ENCODE measurements at regions not wholly inside any gene's neighbourhood (a gene's known extent, or its start where the extent isn't known, plus 50 kb on each side); places are given as distances from the start of the nearest gene placed in this dataset.
A peak's percentile ranks its signal among the peaks of the same experiment; 100 is the strongest.

DNA sequence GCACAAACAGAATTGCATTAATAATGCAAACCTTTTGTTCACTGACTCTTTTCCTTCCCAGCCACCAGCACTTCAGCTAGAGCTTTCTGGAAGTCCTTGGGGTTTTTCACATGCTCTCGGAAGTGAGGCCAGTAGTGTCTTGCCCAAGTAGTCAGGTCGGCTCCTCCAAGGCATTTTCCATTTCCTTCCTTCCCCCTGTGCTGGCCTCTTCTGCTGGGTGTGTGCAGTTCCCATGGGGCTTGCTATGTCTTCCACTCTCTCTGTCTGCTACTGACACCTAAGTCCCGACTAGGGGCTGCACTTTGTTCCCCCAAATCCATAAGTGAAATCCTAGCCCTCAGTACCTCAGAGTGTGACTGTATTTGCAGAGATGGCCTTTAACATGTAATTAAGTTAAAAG, 175.6 kb upstream of the BMPER start:
- Mint-ChIP-seq H3K36me3 (ENCODE audit: low read depth) (peaks cover 4% of the 10 kb centered on the region), H3K4me1 (peaks cover 81% of the 10 kb centered on the region), H3K4me3 (no peak overlapping the region), H3K27me3 (ENCODE audit: low read depth) (peaks cover 9% of the 10 kb centered on the region), H3K27ac (peak overlapping the region; percentile 53 to 71 (median 68)), H3K9me3 (no peaks in the 10 kb centered on the region)
- TF ChIP-seq, protein P1, sequence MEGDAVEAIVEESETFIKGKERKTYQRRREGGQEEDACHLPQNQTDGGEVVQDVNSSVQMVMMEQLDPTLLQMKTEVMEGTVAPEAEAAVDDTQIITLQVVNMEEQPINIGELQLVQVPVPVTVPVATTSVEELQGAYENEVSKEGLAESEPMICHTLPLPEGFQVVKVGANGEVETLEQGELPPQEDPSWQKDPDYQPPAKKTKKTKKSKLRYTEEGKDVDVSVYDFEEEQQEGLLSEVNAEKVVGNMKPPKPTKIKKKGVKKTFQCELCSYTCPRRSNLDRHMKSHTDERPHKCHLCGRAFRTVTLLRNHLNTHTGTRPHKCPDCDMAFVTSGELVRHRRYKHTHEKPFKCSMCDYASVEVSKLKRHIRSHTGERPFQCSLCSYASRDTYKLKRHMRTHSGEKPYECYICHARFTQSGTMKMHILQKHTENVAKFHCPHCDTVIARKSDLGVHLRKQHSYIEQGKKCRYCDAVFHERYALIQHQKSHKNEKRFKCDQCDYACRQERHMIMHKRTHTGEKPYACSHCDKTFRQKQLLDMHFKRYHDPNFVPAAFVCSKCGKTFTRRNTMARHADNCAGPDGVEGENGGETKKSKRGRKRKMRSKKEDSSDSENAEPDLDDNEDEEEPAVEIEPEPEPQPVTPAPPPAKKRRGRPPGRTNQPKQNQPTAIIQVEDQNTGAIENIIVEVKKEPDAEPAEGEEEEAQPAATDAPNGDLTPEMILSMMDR (IDR thresholded peaks at IDR 0.05; ENCODE audit: unreplicated experiment in 3 of 3): no peak

DNA sequence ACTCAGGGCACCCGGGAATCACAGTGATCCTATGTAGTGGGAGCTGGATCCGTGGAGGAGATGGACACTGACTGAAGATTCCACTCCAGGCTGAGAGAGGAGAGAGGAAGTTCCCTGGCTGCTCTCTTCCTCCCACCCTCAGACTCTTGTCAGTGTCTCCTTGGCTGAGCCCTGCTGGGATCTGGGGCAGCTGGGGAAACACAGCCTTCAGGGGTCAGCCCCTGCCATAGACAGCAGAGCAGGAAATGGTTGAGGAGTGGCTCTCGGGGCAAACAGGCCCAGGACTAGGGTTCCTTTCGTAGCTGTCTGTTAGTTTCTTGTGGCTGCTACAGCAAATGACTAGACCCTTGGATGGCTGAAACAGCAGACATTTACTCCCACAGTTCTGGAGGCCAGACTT, 174.4 kb upstream of the BMPER start:
- peaks cover 9% of the 10 kb centered on the region for H3K27me3 Mint-ChIP-seq (ENCODE audit: low read depth)
- peaks cover 4% of the 10 kb centered on the region for H3K36me3 Mint-ChIP-seq (ENCODE audit: low read depth)
- TF ChIP-seq, protein P1 (IDR thresholded peaks at IDR 0.05; ENCODE audit: unreplicated experiment in 3 of 3): no peak
- H3K9me3 Mint-ChIP-seq: no peaks in the 10 kb centered on the region
- H3K4me3 Mint-ChIP-seq: no peak overlapping the region
- H3K4me1 Mint-ChIP-seq: peaks cover 82% of the 10 kb centered on the region
- H3K27ac Mint-ChIP-seq: peak overlapping the region; percentile 53 to 80 (median 71)

DNA sequence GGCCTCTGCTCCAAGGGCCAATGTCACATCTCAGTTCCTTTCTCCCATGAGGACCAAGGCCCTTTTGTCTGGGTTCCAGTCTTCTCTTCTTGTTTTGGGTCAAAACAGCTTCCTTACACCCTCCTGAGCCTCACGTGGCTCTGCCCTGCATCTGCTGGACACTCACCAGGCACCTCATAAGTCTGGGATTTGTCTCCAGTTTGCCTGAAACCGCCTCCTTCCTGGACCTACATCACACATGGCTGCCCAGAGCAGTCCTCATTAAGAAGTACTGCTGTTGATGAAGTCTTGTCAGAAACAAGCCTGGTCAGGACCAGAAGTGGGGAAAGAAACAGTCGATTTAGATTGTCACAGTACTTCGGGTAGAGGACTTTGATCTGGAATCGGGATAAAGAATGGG, 173.4 kb upstream of the BMPER start:
- TF ChIP-seq, protein P1 (IDR thresholded peaks at IDR 0.05; ENCODE audit: unreplicated experiment in 3 of 3): no peak
- H3K36me3 Mint-ChIP-seq (ENCODE audit: low read depth): peaks cover 4% of the 10 kb centered on the region
- H3K27ac Mint-ChIP-seq: peak overlapping the region; percentile 53 to 80 (median 71)
- peak overlapping the region in 1 of 3 experiments; percentile 2 for H3K4me3 Mint-ChIP-seq
- no peaks in the 10 kb centered on the region for H3K9me3 Mint-ChIP-seq
- peaks cover 77% of the 10 kb centered on the region for H3K4me1 Mint-ChIP-seq
- H3K27me3 Mint-ChIP-seq (ENCODE audit: low read depth): peaks cover 8% of the 10 kb centered on the region

DNA sequence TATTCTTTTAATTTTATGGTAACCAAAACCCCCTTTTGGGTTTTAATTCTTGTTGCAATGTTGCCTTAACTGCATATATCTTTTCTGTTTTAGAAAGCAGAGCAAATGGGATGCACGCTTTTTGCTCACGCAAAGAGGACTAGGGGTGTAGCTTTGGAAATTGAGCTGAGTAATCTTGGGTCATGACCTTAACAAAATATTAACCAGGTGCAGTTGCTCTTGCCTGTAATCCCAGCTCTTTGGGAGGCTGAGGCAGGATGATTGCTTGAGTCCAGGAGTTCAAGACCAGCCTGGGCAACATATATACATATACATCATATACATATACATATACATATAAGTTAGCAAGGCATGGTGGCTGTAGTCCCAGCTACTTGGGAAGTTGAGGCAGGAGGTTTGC, 172.9 kb upstream of the BMPER start:
- H3K36me3 Mint-ChIP-seq (ENCODE audit: low read depth): peaks cover 4% of the 10 kb centered on the region
- peak overlapping the region in 2 of 3 experiments; percentile 17 to 53 for H3K27ac Mint-ChIP-seq
- H3K4me1 Mint-ChIP-seq: peaks cover 71% of the 10 kb centered on the region

DNA sequence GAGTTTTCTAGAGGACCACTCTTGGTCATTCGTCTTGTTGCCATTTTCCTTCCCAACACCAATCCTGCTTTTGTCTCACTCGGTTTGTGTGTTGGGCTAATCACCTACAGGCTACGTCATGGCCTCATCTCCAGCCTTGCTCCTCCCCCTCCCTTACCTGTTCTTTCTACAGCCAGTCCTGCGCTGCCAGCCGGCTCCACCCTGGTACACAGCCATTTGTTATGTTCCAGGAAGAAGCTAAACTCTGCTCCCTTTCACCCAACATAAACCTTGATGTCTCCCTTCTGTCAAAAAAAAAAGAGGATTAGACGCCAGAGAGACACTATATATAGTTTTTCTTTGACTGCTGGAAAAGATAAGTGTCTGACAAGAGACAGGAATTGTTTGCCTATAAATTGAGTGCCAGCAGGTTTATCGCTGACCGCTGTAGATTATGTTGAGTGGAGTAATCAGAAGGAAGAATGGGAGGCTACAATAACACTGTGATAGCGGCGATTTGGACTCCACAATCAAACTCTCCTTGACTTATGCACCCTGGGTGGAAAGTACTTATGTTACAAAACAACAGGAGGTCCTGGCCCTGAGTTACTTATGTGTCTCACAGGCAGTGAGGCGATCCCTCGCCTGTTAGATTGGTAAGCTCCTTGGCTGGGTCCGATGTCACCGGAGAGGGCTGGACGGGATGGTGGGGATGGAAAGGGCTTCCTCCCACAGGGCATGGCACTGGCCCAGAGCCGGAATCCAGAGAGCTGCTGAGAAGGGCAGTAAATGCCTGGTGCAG, 171.3 kb upstream of the BMPER start:
- peaks cover 5% of the 10 kb centered on the region for H3K27me3 Mint-ChIP-seq (ENCODE audit: low read depth)
- H3K27ac Mint-ChIP-seq: peak overlapping the region; percentile 70 to 82 (median 74)
- peaks cover 4% of the 10 kb centered on the region for H3K36me3 Mint-ChIP-seq (ENCODE audit: low read depth)
- peak overlapping the region in 2 of 3 experiments; percentile 18 to 47 for H3K4me3 Mint-ChIP-seq
- TF ChIP-seq, protein P1 (IDR thresholded peaks at IDR 0.05; ENCODE audit: unreplicated experiment in 3 of 3): no peak
- H3K9me3 Mint-ChIP-seq: no peaks in the 10 kb centered on the region
- peaks cover 58% of the 10 kb centered on the region for H3K4me1 Mint-ChIP-seq

More for the DNA sequence above, 172.9 kb upstream of the BMPER start:
- TF ChIP-seq, protein P1 (IDR thresholded peaks at IDR 0.05; ENCODE audit: unreplicated experiment in 3 of 3): no peak
- no peak overlapping the region for H3K4me3 Mint-ChIP-seq
- H3K9me3 Mint-ChIP-seq: no peaks in the 10 kb centered on the region
- peaks cover 5% of the 10 kb centered on the region for H3K27me3 Mint-ChIP-seq (ENCODE audit: low read depth)

DNA sequence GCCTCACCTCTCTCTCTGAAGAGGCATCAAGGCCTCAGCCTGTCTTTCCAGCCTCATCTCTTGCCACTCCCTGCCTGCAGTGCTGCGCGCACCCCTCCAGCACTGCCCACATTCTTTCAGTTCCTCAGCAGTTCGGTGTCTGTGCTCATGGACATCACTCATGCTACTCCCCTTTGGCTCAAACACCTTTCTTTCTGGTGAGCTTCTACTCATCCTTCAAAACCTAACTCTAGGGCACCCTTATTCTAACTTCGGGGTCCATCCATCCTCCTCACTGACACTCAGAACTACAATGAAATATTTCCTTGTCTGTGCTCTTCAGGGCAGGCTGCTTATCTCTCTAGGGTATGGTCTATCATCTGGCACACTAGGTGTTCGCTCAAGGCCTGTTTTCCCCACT, 169.9 kb upstream of the BMPER start:
- TF ChIP-seq, protein P1 (IDR thresholded peaks at IDR 0.05; ENCODE audit: unreplicated experiment in 3 of 3): no peak
- peaks cover 46% of the 10 kb centered on the region for H3K4me1 Mint-ChIP-seq

More for the DNA sequence above, 169.9 kb upstream of the BMPER start:
- peak overlapping the region; percentile 65 to 74 (median 70) for H3K27ac Mint-ChIP-seq
- no peaks in the 10 kb centered on the region for H3K9me3 Mint-ChIP-seq
- peaks cover 11% of the 10 kb centered on the region for H3K27me3 Mint-ChIP-seq (ENCODE audit: low read depth)
- H3K4me3 Mint-ChIP-seq: no peak overlapping the region
- H3K36me3 Mint-ChIP-seq (ENCODE audit: low read depth): peaks cover 4% of the 10 kb centered on the region

Measured in nephron (organoid).